Trophoblast cell (in vitro differentiated cells and primary cell): ENCODE measurements at regions not wholly inside any gene's neighbourhood (a gene's known extent, or its start where the extent isn't known, plus 50 kb on each side); places are given as distances from the start of the nearest gene placed in this dataset.

ENCODE experiments used
- DNase-seq, 2 donors: peaks; one replicate each; pipeline ENCODE4 v3.0.0-alpha.2; 2016
- H2AFZ ChIP-seq: 2 replicates; pipeline ENCODE4 v1.6.1; 2013; ENCODE audit warnings: low read length, moderate library complexity, mild to moderate bottlenecking; ENCODE audit not compliant: insufficient read depth, poor library complexity
- H2AK5ac ChIP-seq: 2 replicates; pipeline ENCODE4 v1.6.1; 2013; ENCODE audit warnings: mild to moderate bottlenecking, low read length
- H2BK120ac ChIP-seq: 2 replicates; pipeline ENCODE4 v1.6.1; 2013; ENCODE audit warnings: low read length, mild to moderate bottlenecking, moderate library complexity; ENCODE audit not compliant: insufficient read depth, poor library complexity
- H2BK12ac ChIP-seq: 2 replicates; pipeline ENCODE4 v1.6.1; 2013; ENCODE audit warnings: mild to moderate bottlenecking, low read length, moderate library complexity
- H2BK5ac ChIP-seq: 2 replicates; pipeline ENCODE4 v1.6.1; 2013; ENCODE audit warnings: low read length, low read depth, moderate library complexity, mild to moderate bottlenecking; ENCODE audit not compliant: poor library complexity
- H3K14ac ChIP-seq: 2 replicates; pipeline ENCODE4 v1.6.1; 2013; ENCODE audit warnings: mild to moderate bottlenecking, low read length
- H3K18ac ChIP-seq: 2 replicates; pipeline ENCODE4 v1.6.1; 2013; ENCODE audit warnings: mild to moderate bottlenecking, low read length
- H3K23ac ChIP-seq: 2 replicates; pipeline ENCODE4 v1.6.1; 2013; ENCODE audit warnings: low read length
- H3K27ac ChIP-seq: 2 replicates; pipeline ENCODE4 v1.5.1; 2013; ENCODE audit warnings: low read depth, mild to moderate bottlenecking, inconsistent platforms, low read length, moderate library complexity
- H3K27me3 ChIP-seq: 2 replicates; pipeline ENCODE4 v1.6.1; 2013; ENCODE audit warnings: inconsistent platforms, mild to moderate bottlenecking, low read length, moderate library complexity; ENCODE audit not compliant: insufficient read depth
- H3K36me3 ChIP-seq, 2 experiments: 1 replicate in 1 of 2; 2 replicates in 1 of 2; pipeline ENCODE4 v1.6.1; 2013; ENCODE audit warnings: low read length in 2 of 2, mild to moderate bottlenecking in 2 of 2, moderate library complexity in 1 of 2; ENCODE audit not compliant: insufficient read depth in 2 of 2, control insufficient read depth in 1 of 2
- H3K4ac ChIP-seq: 2 replicates; pipeline ENCODE4 v1.6.1; 2013; ENCODE audit warnings: low read depth, mild to moderate bottlenecking, low read length, moderate library complexity
- H3K4me1 ChIP-seq, 2 experiments: 1 replicate in 1 of 2; 2 replicates in 1 of 2; pipeline ENCODE4 v1.6.1; 2013; ENCODE audit warnings: low read length in 2 of 2, mild to moderate bottlenecking in 2 of 2, moderate library complexity in 1 of 2; ENCODE audit not compliant: insufficient read depth in 2 of 2, control insufficient read depth in 1 of 2
- H3K4me2 ChIP-seq: 2 replicates; pipeline ENCODE4 v1.6.1; 2013; ENCODE audit warnings: inconsistent platforms, mild to moderate bottlenecking, low read length, moderate library complexity
- H3K4me3 ChIP-seq: 2 replicates; pipeline ENCODE4 v1.5.1; 2013; ENCODE audit warnings: mild to moderate bottlenecking, low read depth, low read length, inconsistent platforms
- H3K79me1 ChIP-seq: one replicate; pipeline ENCODE4 v1.6.1; 2013; ENCODE audit warnings: low read length
- H3K79me2 ChIP-seq: 2 replicates; pipeline ENCODE4 v1.6.1; 2013; ENCODE audit warnings: low read length, mild to moderate bottlenecking; ENCODE audit not compliant: control insufficient read depth, insufficient read depth, poor library complexity
- H3K9ac ChIP-seq: 2 replicates; pipeline ENCODE4 v1.6.1; 2013; ENCODE audit warnings: mild to moderate bottlenecking, low read length
- H3K9me3 ChIP-seq: 2 replicates; pipeline ENCODE4 v1.6.1; 2013; ENCODE audit warnings: low read depth, mild to moderate bottlenecking, control low read depth, inconsistent platforms, low read length; ENCODE audit not compliant: insufficient read depth
- H4K12ac ChIP-seq: 2 replicates; pipeline ENCODE4 v1.6.1; 2013; ENCODE audit warnings: low read depth, mild to moderate bottlenecking, low read length, moderate library complexity
- H4K8ac ChIP-seq: 2 replicates; pipeline ENCODE4 v1.6.1; 2013; ENCODE audit warnings: low read depth, mild to moderate bottlenecking, low read length, moderate library complexity
- H4K91ac ChIP-seq: one replicate; pipeline ENCODE4 v1.6.1; 2013; ENCODE audit warnings: low read depth, mild to moderate bottlenecking, low read length, moderate library complexity
- WGBS: extraction: QIAGEN DNeasy Blood & Tissue Kit; methylation state at CpG from one replicate; pipeline ENCODE4 v1.1.7; 2013; ENCODE audit warnings: missing lambda C conversion rate; ENCODE audit not compliant: insufficient read length, insufficient coverage; ENCODE audit errors: extremely low coverage; 5-methylcytosine and 5-hydroxymethylcytosine counted together

DNA sequence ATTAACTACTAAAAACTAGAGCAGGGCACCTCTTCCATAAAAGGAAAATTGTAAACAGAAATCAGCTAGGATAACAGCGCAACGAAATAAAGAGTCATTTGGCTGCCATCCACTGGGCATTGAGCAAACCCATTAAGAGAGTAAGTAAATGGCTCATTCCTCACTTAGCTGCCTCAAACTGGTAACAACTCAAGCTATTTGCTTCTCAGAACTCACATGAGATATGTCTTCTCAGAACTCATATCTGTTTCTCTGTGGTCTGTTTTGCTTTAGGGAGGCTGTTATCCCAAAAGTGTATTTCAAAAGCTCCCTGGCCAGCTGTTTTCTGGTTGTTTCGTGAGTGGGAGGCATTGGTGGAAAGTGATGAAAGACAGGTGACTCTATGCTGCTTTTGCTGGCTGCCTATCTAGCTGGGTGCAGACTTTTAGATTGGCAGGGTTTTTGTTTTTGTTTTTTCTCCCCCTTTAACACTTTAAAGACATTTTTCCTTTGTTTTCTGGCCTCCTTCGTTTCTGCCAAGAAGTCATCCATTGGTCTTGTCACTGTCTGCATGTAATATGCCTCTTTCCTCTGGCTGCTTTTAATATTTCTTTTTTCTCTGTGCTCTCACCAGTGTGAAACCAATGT lies 269.2 kb upstream of the RGS18 start:
- H2BK12ac ChIP-seq = no peak overlapping the region
- no peak for DNase-seq
- no peak overlapping the region for H2AK5ac ChIP-seq
- H4K91ac ChIP-seq = no peak overlapping the region
- H4K12ac ChIP-seq = no peak overlapping the region
- no peaks in the 10 kb centered on the region for H3K27me3 ChIP-seq
- H2BK120ac ChIP-seq = no peak overlapping the region
- no peak overlapping the region for H2BK5ac ChIP-seq
- no peak overlapping the region for H2AFZ ChIP-seq
- H3K9ac ChIP-seq = no peak overlapping the region
- no peak overlapping the region for H3K23ac ChIP-seq
- H3K4me3 ChIP-seq = no peak overlapping the region
- H3K4me1 ChIP-seq = no peaks in the 10 kb centered on the region
- no peak overlapping the region for H3K4ac ChIP-seq
- H3K14ac ChIP-seq = no peak overlapping the region
- no CpG with 5 or more reads among the region's 4 CpGs for WGBS
- no peak overlapping the region for H4K8ac ChIP-seq
- H3K9me3 ChIP-seq = no peaks in the 10 kb centered on the region
- no peak overlapping the region for H3K27ac ChIP-seq
- H3K79me1 ChIP-seq = no peaks in the 10 kb centered on the region
- H3K4me2 ChIP-seq = no peak overlapping the region
- H3K18ac ChIP-seq = no peak overlapping the region
- no peaks in the 10 kb centered on the region for H3K36me3 ChIP-seq
- H3K79me2 ChIP-seq = no peaks in the 10 kb centered on the region

DNA sequence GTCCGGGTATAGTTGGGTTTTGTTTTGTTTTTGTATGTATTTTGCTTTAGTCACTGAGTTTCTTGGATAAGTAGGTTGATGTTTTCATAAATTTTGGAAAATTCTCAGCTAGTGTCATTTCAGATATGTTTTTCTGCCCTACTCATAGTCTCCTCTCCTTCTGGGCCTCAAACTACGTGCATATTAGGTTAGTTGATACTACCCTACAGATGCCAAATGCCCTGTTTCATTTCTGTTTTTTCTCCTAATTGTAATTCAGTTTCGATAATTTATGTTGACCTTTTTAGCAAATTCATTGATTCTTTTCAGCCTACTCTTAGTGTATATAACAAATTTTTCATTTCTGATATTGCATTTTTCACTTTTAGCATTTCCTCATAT lies 268.6 kb upstream of the RGS18 start:
- Histone ChIP-seq H2BK5ac (no peak overlapping the region), H2AK5ac (no peak overlapping the region), H3K27me3 (no peaks in the 10 kb centered on the region), H4K91ac (no peak overlapping the region), H3K4ac (no peak overlapping the region), H2BK120ac (no peak overlapping the region), H3K27ac (no peak overlapping the region), H3K9ac (no peak overlapping the region), H3K79me1 (no peaks in the 10 kb centered on the region), H4K12ac (no peak overlapping the region), H3K4me3 (no peak overlapping the region), H2BK12ac (no peak overlapping the region), H3K36me3 (no peaks in the 10 kb centered on the region), H3K4me1 (no peaks in the 10 kb centered on the region), H3K14ac (no peak overlapping the region), H4K8ac (no peak overlapping the region), H3K4me2 (no peak overlapping the region), H3K23ac (no peak overlapping the region), H3K79me2 (no peaks in the 10 kb centered on the region), H3K18ac (no peak overlapping the region), H2AFZ (no peak overlapping the region), H3K9me3 (no peaks in the 10 kb centered on the region)
- DNase-seq = no peak
- WGBS = no CpG with 5 or more reads among the region's 3 CpGs

DNA sequence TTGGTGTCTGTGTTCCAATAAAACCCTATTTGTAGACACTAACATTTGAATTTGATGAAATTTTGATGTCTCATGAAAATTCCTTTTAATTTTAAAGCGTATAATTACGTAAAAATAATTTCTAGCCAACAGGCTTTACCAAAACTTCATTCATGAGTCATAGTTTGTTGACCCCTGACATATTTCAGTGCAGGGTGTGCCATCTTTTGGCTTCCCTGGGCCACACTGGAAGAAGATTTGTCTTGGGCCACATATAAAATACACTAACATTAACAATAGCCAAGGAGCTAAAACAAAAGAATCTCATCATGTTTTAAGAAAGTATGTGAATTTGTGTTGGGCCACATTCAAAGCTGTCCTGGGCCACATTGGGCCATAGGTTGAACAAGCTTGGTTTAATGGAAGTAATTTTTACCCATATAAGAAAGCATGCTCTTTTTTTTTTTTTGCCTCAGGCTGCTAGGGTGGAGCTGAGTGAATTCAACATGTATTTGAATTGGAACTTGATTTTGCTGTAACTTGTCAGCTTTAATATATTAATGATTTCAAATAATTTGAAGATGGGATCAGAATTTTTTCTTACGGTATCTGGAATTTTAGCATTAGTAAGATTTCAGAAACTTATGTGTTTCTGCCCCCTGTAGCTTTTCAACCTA lies 267.7 kb upstream of the RGS18 start:
- WGBS = no CpG with 5 or more reads among the region's 3 CpGs
- no peak overlapping the region for H2BK5ac ChIP-seq
- no peak overlapping the region for H3K4me3 ChIP-seq
- no peak overlapping the region for H2AK5ac ChIP-seq
- no peaks in the 10 kb centered on the region for H3K4me1 ChIP-seq
- no peak overlapping the region for H3K9ac ChIP-seq
- no peak overlapping the region for H4K12ac ChIP-seq
- no peak for DNase-seq
- H3K27me3 ChIP-seq = no peaks in the 10 kb centered on the region
- no peaks in the 10 kb centered on the region for H3K79me2 ChIP-seq
- no peaks in the 10 kb centered on the region for H3K36me3 ChIP-seq
- no peak overlapping the region for H4K8ac ChIP-seq
- H2AFZ ChIP-seq = no peak overlapping the region
- H3K23ac ChIP-seq = no peak overlapping the region
- no peaks in the 10 kb centered on the region for H3K79me1 ChIP-seq
- no peak overlapping the region for H3K27ac ChIP-seq
- no peaks in the 10 kb centered on the region for H3K9me3 ChIP-seq
- H3K4me2 ChIP-seq = no peak overlapping the region
- H2BK12ac ChIP-seq = no peak overlapping the region
- H4K91ac ChIP-seq = no peak overlapping the region
- no peak overlapping the region for H3K14ac ChIP-seq
- no peak overlapping the region for H3K18ac ChIP-seq
- H3K4ac ChIP-seq = no peak overlapping the region
- no peak overlapping the region for H2BK120ac ChIP-seq

DNA sequence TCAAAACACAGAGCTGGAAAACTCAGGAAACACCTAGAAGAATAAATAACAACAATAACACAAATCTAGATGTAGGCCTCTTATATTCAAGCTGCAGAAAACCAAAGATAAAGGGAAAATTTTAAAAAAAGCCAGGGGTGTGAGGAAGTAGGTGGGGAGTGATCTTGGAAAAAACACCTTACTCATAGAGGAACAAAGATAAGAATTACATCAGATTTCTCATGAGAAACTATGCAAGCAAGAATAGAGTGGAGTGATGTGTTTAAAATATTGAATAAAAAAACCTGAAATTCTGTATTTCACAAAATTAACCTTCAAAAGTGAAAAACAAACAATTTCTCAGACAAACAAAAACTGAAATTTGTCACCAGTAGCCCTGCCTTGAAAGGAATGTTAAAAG lies 265.5 kb upstream of the RGS18 start:
- H3K4me1 ChIP-seq = no peaks in the 10 kb centered on the region
- no peak overlapping the region for H4K91ac ChIP-seq

More for the DNA sequence above, 265.5 kb upstream of the RGS18 start:
- H2AFZ ChIP-seq = no peak overlapping the region
- H3K4ac ChIP-seq = no peak overlapping the region
- no peak overlapping the region for H4K12ac ChIP-seq
- H3K36me3 ChIP-seq = no peaks in the 10 kb centered on the region
- H2AK5ac ChIP-seq = no peak overlapping the region
- no peaks in the 10 kb centered on the region for H3K79me2 ChIP-seq
- H3K23ac ChIP-seq = no peak overlapping the region
- no peaks in the 10 kb centered on the region for H3K9me3 ChIP-seq
- no peak overlapping the region for H3K27ac ChIP-seq
- no peak overlapping the region for H2BK120ac ChIP-seq
- H4K8ac ChIP-seq = no peak overlapping the region
- H3K4me2 ChIP-seq = no peak overlapping the region
- H3K79me1 ChIP-seq = no peaks in the 10 kb centered on the region
- no peak overlapping the region for H3K9ac ChIP-seq
- no peak overlapping the region for H3K18ac ChIP-seq
- DNase-seq = no peak
- no peak overlapping the region for H2BK12ac ChIP-seq
- no peak overlapping the region for H3K14ac ChIP-seq
- no peak overlapping the region for H3K4me3 ChIP-seq
- no peaks in the 10 kb centered on the region for H3K27me3 ChIP-seq
- H2BK5ac ChIP-seq = no peak overlapping the region
